ENCODE measurements at regions not wholly inside any gene's neighbourhood (a gene's known extent, or its start where the extent isn't known, plus 50 kb on each side); places are given as distances from the start of the nearest gene placed in this dataset.

DNA sequence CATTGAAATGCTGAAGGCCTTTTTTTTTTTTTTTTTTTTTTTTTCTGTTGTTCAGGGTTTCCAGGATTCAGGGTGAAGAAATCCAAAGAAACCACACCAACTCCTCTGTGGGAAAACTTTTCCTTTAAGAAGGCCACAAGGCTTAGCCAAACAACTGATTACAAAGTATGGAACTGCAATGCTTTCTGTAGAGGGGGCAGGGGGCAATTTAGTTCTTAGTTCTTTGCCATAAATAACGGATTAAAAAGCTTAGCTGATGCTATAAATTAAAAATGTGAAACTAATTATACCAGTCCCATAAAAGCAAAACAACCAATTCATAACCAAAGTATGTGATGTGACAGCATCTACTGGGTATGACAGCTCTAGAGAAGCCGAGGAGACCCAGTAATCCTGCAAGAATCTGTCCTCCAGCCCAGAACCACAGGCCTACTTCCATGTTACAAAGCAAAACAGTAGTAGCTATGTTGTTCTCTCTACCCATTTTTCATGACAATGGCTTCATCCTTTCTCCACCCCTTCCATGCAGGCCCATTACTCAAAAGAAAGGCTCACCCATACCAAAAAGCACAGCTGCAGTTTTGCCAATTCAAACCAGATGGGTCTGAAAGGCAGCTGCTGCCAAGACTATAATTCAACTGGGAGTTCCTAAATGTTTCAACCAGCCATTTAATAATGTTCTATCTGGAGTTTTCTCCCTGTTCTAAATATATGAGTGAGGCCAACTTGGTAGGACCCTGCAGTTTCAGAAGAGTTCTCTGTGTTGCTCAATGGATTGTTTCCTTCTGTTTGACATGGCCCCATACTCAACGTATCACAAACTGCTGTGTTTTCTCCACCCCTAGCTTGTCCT lies 167.1 kb upstream of the ZFHX3 start:
- no peak for TF ChIP-seq EZH2phosphoT487 (IDR thresholded peaks at IDR 0.05; ENCODE audit: borderline replicate concordance, low read length)
- TF ChIP-seq CTCF (IDR thresholded peaks at IDR 0.05; ENCODE audit: low read depth, low read length, poor library complexity, severe bottlenecking), result no peak
- H3K27me3 ChIP-seq (ENCODE audit: control insufficient read depth, low read length), result no peaks in the 10 kb centered on the region; the same call in none of the 2 replicates
- no peaks in the 10 kb centered on the region for H3K36me3 ChIP-seq (ENCODE audit: control insufficient read depth, low read length)
- no peaks in the 10 kb centered on the region for H4K20me1 ChIP-seq (ENCODE audit: control insufficient read depth, insufficient read depth, low read depth, low read length)
- H3K4me1 ChIP-seq (ENCODE audit: control insufficient read depth, low read length), result no peaks in the 10 kb centered on the region
- H3K79me2 ChIP-seq (ENCODE audit: control insufficient read depth, low read length), result no peaks in the 10 kb centered on the region
- H3K27ac ChIP-seq (ENCODE audit: low read depth, low read length), result no peak overlapping the region
- peaks cover 4% of the 10 kb centered on the region; the same call in 1 of the 2 replicates for H3K9me3 ChIP-seq (ENCODE audit: control insufficient read depth, insufficient read depth, low read length)
- no peaks in the 10 kb centered on the region for H3F3A ChIP-seq (ENCODE audit: control insufficient read depth, insufficient read depth)
- H3K4me3 ChIP-seq (ENCODE audit: low read length), result no peak overlapping the region
- H3K9me2 ChIP-seq (replicated peaks; ENCODE audit: control insufficient read depth, low read length), result no peaks in the 10 kb centered on the region
- no peak overlapping the region for H3K4me2 ChIP-seq (ENCODE audit: low read length)

DNA sequence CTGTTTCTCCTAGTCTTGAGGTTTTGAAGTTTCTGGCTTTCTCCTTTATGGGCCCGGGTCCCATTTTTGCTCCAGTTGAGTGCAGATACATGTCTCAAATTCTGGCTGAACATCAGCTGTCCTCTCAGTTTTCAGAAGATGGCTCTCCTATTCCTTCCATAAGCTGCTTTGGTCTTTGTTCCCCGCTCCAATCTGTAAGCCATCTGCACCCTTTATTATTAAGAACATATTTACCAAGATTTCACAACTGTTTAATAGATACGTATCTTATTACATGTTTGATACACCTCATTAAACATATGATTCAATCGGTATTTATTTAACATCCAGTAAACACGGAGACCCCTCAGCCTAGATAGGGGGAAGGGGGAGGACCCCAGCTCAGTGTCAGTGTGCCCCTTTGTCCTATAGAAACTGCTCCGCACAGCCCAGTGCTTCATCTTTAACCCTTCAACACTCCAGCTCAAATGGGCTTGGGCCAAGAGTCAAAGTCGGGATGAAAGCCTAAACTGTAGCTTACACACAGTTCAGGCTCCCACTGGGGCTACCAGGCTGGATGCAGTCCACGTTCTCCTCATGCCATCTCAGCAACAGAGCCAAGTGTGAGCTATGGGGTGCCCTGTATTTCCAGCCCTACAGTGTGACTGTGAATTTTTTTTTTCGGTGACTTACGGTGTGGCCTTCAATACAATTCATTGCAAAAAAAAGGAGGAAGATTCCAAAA lies 166.0 kb upstream of the ZFHX3 start:
- Histone ChIP-seq H3K79me2 (ENCODE audit: control insufficient read depth, low read length) (no peaks in the 10 kb centered on the region), H3K9me2 (replicated peaks; ENCODE audit: control insufficient read depth, low read length) (no peaks in the 10 kb centered on the region), H3K4me2 (ENCODE audit: low read length) (no peak overlapping the region), H3K36me3 (ENCODE audit: control insufficient read depth, low read length) (no peaks in the 10 kb centered on the region), H3K9me3 (ENCODE audit: control insufficient read depth, insufficient read depth, low read length) (peaks cover 4% of the 10 kb centered on the region; the same call in 1 of the 2 replicates), H3F3A (ENCODE audit: control insufficient read depth, insufficient read depth) (no peaks in the 10 kb centered on the region), H3K4me1 (ENCODE audit: control insufficient read depth, low read length) (no peaks in the 10 kb centered on the region), H3K27ac (ENCODE audit: low read depth, low read length) (no peak overlapping the region), H4K20me1 (ENCODE audit: control insufficient read depth, insufficient read depth, low read depth, low read length) (no peaks in the 10 kb centered on the region), H3K4me3 (ENCODE audit: low read length) (no peak overlapping the region), H3K27me3 (ENCODE audit: control insufficient read depth, low read length) (no peaks in the 10 kb centered on the region; the same call in none of the 2 replicates)
- TF ChIP-seq EZH2phosphoT487 (IDR thresholded peaks at IDR 0.05; ENCODE audit: borderline replicate concordance, low read length), result no peak
- TF ChIP-seq CTCF (IDR thresholded peaks at IDR 0.05; ENCODE audit: low read depth, low read length, poor library complexity, severe bottlenecking), result no peak

DNA sequence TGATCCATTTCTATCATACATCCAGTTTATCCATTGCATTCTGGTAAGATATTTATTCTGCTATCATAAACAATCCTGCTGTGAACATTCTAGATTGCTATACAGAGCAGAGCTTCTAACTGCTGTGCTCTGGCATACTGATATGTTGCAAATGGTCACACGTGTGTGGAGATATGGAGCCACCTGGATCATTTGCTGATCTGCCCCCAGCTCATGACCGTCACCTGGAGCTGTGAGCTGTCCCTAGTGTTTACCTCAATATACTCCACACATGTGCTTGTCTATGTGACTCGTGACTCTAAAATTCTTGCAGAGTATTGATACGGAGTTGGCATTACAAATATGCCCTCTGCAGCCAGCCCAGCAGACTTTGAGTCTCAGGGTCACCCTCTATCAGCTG lies 164.5 kb upstream of the ZFHX3 start:
- H3K27ac ChIP-seq (ENCODE audit: low read depth, low read length), result no peak overlapping the region
- no peaks in the 10 kb centered on the region for H3F3A ChIP-seq (ENCODE audit: control insufficient read depth, insufficient read depth)
- H3K4me3 ChIP-seq (ENCODE audit: low read length), result no peak overlapping the region
- no peaks in the 10 kb centered on the region for H4K20me1 ChIP-seq (ENCODE audit: control insufficient read depth, insufficient read depth, low read depth, low read length)
- H3K9me2 ChIP-seq (replicated peaks; ENCODE audit: control insufficient read depth, low read length), result no peaks in the 10 kb centered on the region
- H3K27me3 ChIP-seq (ENCODE audit: control insufficient read depth, low read length), result no peaks in the 10 kb centered on the region; the same call in none of the 2 replicates
- peaks cover 4% of the 10 kb centered on the region; the same call in 1 of the 2 replicates for H3K9me3 ChIP-seq (ENCODE audit: control insufficient read depth, insufficient read depth, low read length)
- H3K79me2 ChIP-seq (ENCODE audit: control insufficient read depth, low read length), result no peaks in the 10 kb centered on the region
- no peak overlapping the region for H3K4me2 ChIP-seq (ENCODE audit: low read length)
- H3K4me1 ChIP-seq (ENCODE audit: control insufficient read depth, low read length), result no peaks in the 10 kb centered on the region
- TF ChIP-seq EZH2phosphoT487 (IDR thresholded peaks at IDR 0.05; ENCODE audit: borderline replicate concordance, low read length), result no peak
- TF ChIP-seq CTCF (IDR thresholded peaks at IDR 0.05; ENCODE audit: low read depth, low read length, poor library complexity, severe bottlenecking), result no peak
- no peaks in the 10 kb centered on the region for H3K36me3 ChIP-seq (ENCODE audit: control insufficient read depth, low read length)

All from DOHH2 (cell line).